Colonic mucosa (tissue), 4 donors: ENCODE measurements at regions not wholly inside any gene's neighbourhood (a gene's known extent, or its start where the extent isn't known, plus 50 kb on each side); places are given as distances from the start of the nearest gene placed in this dataset.

Source experiments
- DNase-seq: peaks from one replicate; pipeline ENCODE4 v3.0.0-alpha.2; 2020
- H3K27ac ChIP-seq: fragments of 200-600 bp; one replicate; pipeline ENCODE4 v1.8.0; 2021
- H3K27me3 ChIP-seq: fragments of 200-600 bp; one replicate; pipeline ENCODE4 v1.8.0; 2021
- H3K36me3 ChIP-seq: fragments of 200-600 bp; one replicate; pipeline ENCODE4 v1.8.0; 2021
- H3K4me1 ChIP-seq: fragments of 200-600 bp; one replicate; pipeline ENCODE4 v1.8.0; 2021; ENCODE audit warnings: mild to moderate bottlenecking
- H3K4me3 ChIP-seq: fragments of 200-600 bp; one replicate; pipeline ENCODE4 v1.8.0; 2021
- H3K9ac ChIP-seq, 2 donors: one replicate each; pipeline ENCODE4 v1.7.0; 2013; ENCODE audit warnings: control low read depth in 2 of 2, low read depth in 2 of 2, low read length in 2 of 2
- H3K9me3 ChIP-seq: fragments of 200-600 bp; one replicate; pipeline ENCODE4 v1.8.0; 2021
- intact Hi-C: fragments of 100-400 bp; cut with DNase I; formaldehyde crosslinking; loops from one replicate; pipeline ENCODE4 v1.14.1; 2022
- TF ChIP-seq, protein P1 (sequence below): fragments of 200-600 bp; IDR thresholded peaks from one replicate; pipeline ENCODE4 v1.8.0; 2022; ENCODE audit warnings: antibody characterized with exemption, mild to moderate bottlenecking
- donor health status: healthy.
- donor health status: DM: no; HTN: no; CAD: no.
- donor health status: DM: no; HTN: no; CAD: no.

DNA sequence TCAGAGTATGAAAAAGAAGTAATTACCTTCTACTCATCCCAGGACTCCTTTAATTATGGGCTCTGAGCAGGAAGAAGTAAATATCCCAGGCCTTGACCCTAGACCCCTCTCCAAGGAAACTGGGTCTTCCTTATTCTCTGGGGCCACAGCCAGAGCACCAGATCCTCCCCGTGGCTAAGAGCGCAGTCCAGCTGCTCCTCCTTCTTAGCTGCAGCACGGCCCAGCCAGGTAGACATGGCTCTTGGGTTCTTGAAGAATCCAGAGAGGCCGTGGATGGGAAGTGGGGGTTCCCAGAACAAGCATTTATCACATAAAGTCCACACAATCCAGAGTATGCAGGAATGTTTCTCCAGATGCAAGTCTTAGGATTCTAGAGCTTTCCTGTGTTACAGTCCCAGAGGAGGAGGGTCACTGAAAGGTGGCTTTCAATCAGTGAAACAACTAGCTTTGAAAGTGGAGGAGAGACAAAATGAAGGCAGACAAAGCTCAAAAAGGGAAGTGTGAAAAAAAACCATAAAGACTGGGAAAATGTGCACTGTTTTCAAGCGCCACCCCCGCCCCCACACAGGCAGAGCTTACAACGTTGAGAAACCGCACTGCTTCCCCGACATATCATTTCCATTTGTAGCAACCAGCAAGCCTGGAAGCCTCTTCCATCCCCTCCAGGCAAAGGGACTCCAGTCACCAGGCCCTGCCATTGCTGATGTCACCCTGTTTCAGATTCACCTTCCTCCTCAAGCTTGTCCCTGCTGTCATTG, 396.5 kb upstream of the MKI67 start:
- Histone ChIP-seq H3K27me3 (no peaks in the 10 kb centered on the region), H3K4me1 (no peaks in the 10 kb centered on the region), H3K9ac (no peak overlapping the region), H3K9me3 (no peaks in the 10 kb centered on the region), H3K27ac (no peak overlapping the region), H3K36me3 (no peaks in the 10 kb centered on the region), H3K4me3 (no peak overlapping the region)
- intact Hi-C loops = no loop called here
- no peak for DNase-seq
- TF ChIP-seq, protein P1, sequence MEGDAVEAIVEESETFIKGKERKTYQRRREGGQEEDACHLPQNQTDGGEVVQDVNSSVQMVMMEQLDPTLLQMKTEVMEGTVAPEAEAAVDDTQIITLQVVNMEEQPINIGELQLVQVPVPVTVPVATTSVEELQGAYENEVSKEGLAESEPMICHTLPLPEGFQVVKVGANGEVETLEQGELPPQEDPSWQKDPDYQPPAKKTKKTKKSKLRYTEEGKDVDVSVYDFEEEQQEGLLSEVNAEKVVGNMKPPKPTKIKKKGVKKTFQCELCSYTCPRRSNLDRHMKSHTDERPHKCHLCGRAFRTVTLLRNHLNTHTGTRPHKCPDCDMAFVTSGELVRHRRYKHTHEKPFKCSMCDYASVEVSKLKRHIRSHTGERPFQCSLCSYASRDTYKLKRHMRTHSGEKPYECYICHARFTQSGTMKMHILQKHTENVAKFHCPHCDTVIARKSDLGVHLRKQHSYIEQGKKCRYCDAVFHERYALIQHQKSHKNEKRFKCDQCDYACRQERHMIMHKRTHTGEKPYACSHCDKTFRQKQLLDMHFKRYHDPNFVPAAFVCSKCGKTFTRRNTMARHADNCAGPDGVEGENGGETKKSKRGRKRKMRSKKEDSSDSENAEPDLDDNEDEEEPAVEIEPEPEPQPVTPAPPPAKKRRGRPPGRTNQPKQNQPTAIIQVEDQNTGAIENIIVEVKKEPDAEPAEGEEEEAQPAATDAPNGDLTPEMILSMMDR = no peak

DNA sequence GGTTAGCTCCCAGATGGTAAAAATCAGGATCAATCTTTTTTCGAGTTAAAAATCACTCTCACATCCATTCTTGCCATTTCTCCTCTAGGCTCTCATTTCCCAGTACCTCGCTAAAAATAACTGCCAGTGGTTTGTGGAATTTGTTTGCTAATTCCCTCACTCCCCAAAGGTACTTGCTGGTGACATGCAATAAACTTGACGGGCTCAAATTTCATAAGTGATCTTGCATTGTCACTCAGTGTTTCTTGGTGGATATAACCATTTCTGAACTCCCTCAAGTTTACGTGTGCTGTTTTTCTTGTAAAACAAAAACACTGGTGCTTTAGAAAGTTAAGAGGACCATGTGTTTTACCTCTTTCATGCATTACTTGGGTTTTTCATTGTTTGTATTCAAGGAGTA, 399.2 kb upstream of the MKI67 start:
- no peaks in the 10 kb centered on the region for H3K4me1 ChIP-seq
- no peak overlapping the region for H3K9ac ChIP-seq
- TF ChIP-seq, protein P1 = no peak
- H3K27me3 ChIP-seq = no peaks in the 10 kb centered on the region
- H3K4me3 ChIP-seq = no peak overlapping the region
- H3K36me3 ChIP-seq = no peaks in the 10 kb centered on the region
- intact Hi-C loops = no loop called here
- H3K9me3 ChIP-seq = no peaks in the 10 kb centered on the region
- H3K27ac ChIP-seq = no peak overlapping the region
- DNase-seq = no peak

DNA sequence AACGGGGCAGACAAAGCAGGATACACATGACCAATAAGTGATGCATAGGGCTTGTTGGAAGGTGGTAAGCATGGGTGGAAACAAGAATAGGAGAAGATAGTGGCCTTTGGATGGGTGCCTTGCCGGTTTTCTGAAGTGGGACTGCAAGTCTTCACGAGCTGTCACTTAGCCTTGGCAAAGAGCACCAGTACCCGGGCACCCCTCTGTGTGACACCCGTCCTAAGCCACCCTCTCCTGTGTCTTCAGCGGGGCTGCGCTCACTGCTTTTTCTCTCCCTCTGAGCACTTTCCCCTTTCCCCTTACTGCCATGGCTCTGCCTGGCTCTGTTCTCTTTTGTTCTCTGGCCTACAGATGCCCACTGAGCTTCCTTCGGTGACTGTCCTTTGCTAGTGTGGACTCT, 399.7 kb upstream of the MKI67 start:
- intact Hi-C loops = no loop called here
- H3K4me1 ChIP-seq = no peaks in the 10 kb centered on the region
- H3K9ac ChIP-seq = no peak overlapping the region
- H3K27ac ChIP-seq = no peak overlapping the region
- H3K4me3 ChIP-seq = no peak overlapping the region
- no peaks in the 10 kb centered on the region for H3K27me3 ChIP-seq
- H3K36me3 ChIP-seq = no peaks in the 10 kb centered on the region
- H3K9me3 ChIP-seq = no peaks in the 10 kb centered on the region
- no peak for DNase-seq
- TF ChIP-seq, protein P1 = no peak

DNA sequence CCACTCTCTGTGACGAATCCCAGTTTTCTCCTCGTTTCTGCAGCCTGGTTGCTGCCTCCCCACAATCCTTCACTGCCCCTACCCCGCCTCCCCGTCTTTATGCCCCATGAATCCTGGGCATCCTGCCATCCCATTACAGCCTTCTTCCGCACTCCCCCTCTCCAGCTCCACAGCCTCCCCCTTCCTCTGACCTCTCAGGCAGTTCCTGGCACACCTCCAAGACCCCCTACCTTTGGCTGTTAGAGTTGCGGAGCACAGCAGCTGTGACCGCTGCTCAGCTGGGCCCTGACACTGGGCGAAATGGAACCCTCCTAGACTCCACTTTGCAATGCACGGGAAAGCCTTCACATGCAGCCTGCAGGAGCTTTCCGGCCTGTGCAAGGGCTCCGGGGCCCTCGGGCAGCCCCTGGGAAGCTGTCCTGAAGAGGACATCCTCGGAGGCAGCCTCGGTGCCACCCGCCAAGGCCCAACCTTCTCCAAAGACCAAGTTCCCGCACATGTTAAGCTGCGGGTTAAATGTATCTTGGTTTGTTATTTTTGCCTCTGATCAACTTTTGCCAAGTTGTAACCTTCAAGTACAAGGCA, 400.7 kb upstream of the MKI67 start:
- TF ChIP-seq, protein P1 = no peak
- intact Hi-C loops = no loop called here

DNA sequence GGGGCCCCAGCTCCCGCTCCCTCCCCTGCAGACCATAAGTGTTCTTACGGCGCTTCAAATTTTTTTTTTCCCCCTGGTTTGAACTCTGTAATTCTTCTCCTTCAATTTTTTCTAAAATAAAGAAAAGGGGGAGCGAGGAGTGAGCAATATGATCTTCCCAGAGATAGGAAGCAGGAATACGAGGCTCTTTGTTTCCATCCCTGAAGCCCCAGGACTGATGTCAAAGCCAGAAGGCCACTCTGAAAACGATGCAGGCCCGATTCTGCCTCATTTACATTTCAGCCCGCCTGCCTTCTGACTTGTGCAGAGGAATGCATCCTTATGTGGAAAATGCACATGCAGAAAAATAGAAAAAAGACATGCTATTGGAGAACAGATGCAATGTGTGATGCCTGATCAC, 401.5 kb upstream of the MKI67 start:
- H3K36me3 ChIP-seq = no peaks in the 10 kb centered on the region
- no peaks in the 10 kb centered on the region for H3K4me1 ChIP-seq
- TF ChIP-seq, protein P1 = no peak
- no peak overlapping the region for H3K27ac ChIP-seq
- H3K4me3 ChIP-seq = no peak overlapping the region
- intact Hi-C loops = no loop called here
- DNase-seq = no peak
- no peaks in the 10 kb centered on the region for H3K27me3 ChIP-seq
- H3K9me3 ChIP-seq = no peaks in the 10 kb centered on the region
- H3K9ac ChIP-seq = no peak overlapping the region

More for the DNA sequence above, 400.7 kb upstream of the MKI67 start:
- Histone ChIP-seq H3K9me3 (no peaks in the 10 kb centered on the region), H3K4me3 (no peak overlapping the region), H3K27me3 (no peaks in the 10 kb centered on the region), H3K27ac (no peak overlapping the region), H3K9ac (no peak overlapping the region), H3K36me3 (no peaks in the 10 kb centered on the region), H3K4me1 (no peaks in the 10 kb centered on the region)
- no peak for DNase-seq
